GM19328 (cell line): ENCODE measurements at regions not wholly inside any gene's neighbourhood (a gene's known extent, or its start where the extent isn't known, plus 50 kb on each side); places are given as distances from the start of the nearest gene placed in this dataset.
"Not testable (repeated sequence)": the region's sequence is repeated elsewhere in the genome, so short reads cannot be mapped to it uniquely, and the experiment has no call there.

Experiments used
- ATAC-seq: cut with Tn5 transposase; IDR thresholded peaks from one replicate; pipeline ENCODE4 v1.9.1; 2021; ENCODE audit warnings: mild to moderate bottlenecking, moderate library complexity; ENCODE audit not compliant: unreplicated experiment

- ATAC-seq = no peak
Observed at GRCh38 chr3:127420829-127421228, 133.0 kb upstream of the PRR20G start.

- no peak for ATAC-seq
Observed at GRCh38 chr3:127419641-127420553, 132.1 kb upstream of the PRR20G start.

- no peak for ATAC-seq
Observed at GRCh38 chr3:127419182-127419581, 131.3 kb upstream of the PRR20G start.

GRCh38 chr3:127418560-127419147 lies 130.8 kb upstream of the PRR20G start:
- no peak for ATAC-seq

GRCh38 chr3:127417709-127418559 lies 130.1 kb upstream of the PRR20G start:
- ATAC-seq = no peak

- no peak for ATAC-seq
Observed at GRCh38 chr3:127413871-127414270, 126.0 kb upstream of the PRR20G start.

GRCh38 chr3:127413318-127413673 lies 125.5 kb upstream of the PRR20G start:
- ATAC-seq = no peak

GRCh38 chr3:127412578-127413317 lies 124.9 kb upstream of the PRR20G start:
- ATAC-seq = no peak

GRCh38 chr3:127411875-127412274 lies 124.0 kb upstream of the PRR20G start:
- not testable (repeated sequence) for ATAC-seq

- no peak for ATAC-seq
Observed at GRCh38 chr3:127411083-127411727, 123.4 kb upstream of the PRR20G start.

GRCh38 chr3:127410678-127411077 lies 122.8 kb upstream of the PRR20G start:
- ATAC-seq = no peak

GRCh38 chr3:127410137-127410488 lies 122.3 kb upstream of the PRR20G start:
- ATAC-seq = no peak

- no peak for ATAC-seq
Observed at GRCh38 chr3:127409421-127410136, 121.7 kb upstream of the PRR20G start.

- no peak for ATAC-seq
Observed at GRCh38 chr3:127408684-127409420, 121.0 kb upstream of the PRR20G start.

- ATAC-seq = no peak
Observed at GRCh38 chr3:127408022-127408683, 120.3 kb upstream of the PRR20G start.

GRCh38 chr3:127407026-127407939 lies 119.4 kb upstream of the PRR20G start:
- ATAC-seq = no peak

- no peak for ATAC-seq
Observed at GRCh38 chr3:127406309-127407025, 118.6 kb upstream of the PRR20G start.
